Neural crest cell (in vitro differentiated cells): ENCODE measurements at regions not wholly inside any gene's neighbourhood (a gene's known extent, or its start where the extent isn't known, plus 50 kb on each side); places are given as distances from the start of the nearest gene placed in this dataset.

Source experiments
- DNase-seq: peaks from one replicate; pipeline ENCODE4 v3.0.0; 2021; ENCODE audit warnings: low read depth, mixed read lengths, low spot score
- H3K27ac Mint-ChIP-seq: one replicate; pipeline ENCODE4 v1.8.0; 2021; ENCODE audit warnings: mild to moderate bottlenecking, mixed read lengths; ENCODE audit not compliant: unreplicated experiment
- H3K27me3 Mint-ChIP-seq: 2 replicates; pipeline ENCODE4 v1.8.0; 2021; ENCODE audit warnings: low read depth, mild to moderate bottlenecking, mixed read lengths
- H3K36me3 Mint-ChIP-seq: 2 replicates; pipeline ENCODE4 v1.8.0; 2021; ENCODE audit warnings: low read depth, mild to moderate bottlenecking, mixed read lengths
- H3K4me1 Mint-ChIP-seq: 2 replicates; pipeline ENCODE4 v1.8.0; 2021; ENCODE audit warnings: mixed read lengths
- H3K4me3 Mint-ChIP-seq: one replicate; pipeline ENCODE4 v1.8.0; 2021; ENCODE audit warnings: mild to moderate bottlenecking, mixed read lengths
- H3K9me3 Mint-ChIP-seq: 2 replicates; pipeline ENCODE4 v1.8.0; 2021; ENCODE audit warnings: mixed read lengths
- CTCF ChIP-seq: fragments of 200-600 bp; sonication (generic); conservative IDR thresholded peaks from 2 replicates; pipeline ENCODE4 v1.5.0; 2021; ENCODE audit warnings: antibody characterized with exemption, mild to moderate bottlenecking

GRCh38 chr1:221166559-221167318, 287.5 kb downstream of the HLX start:
- Mint-ChIP-seq H3K27me3 (peaks cover under 1% of the 10 kb centered on the region), H3K4me1 (peaks cover 8% of the 10 kb centered on the region), H3K36me3 (no peaks in the 10 kb centered on the region), H3K27ac (no peak overlapping the region), H3K9me3 (peaks cover 4% of the 10 kb centered on the region), H3K4me3 (no peak overlapping the region)
- TF ChIP-seq CTCF, result no peak
- no peak for DNase-seq

GRCh38 chr1:221169447-221169889, 290.2 kb downstream of the HLX start:
- H3K4me3 Mint-ChIP-seq, result no peak overlapping the region

GRCh38 chr1:221170171-221170570, 290.9 kb downstream of the HLX start:
- H3K27me3 Mint-ChIP-seq, result peaks cover 3% of the 10 kb centered on the region
- H3K27ac Mint-ChIP-seq, result no peak overlapping the region
- TF ChIP-seq CTCF, result no peak
- DNase-seq, result no peak
- no peaks in the 10 kb centered on the region for H3K36me3 Mint-ChIP-seq
- no peak overlapping the region for H3K4me3 Mint-ChIP-seq
- H3K4me1 Mint-ChIP-seq, result peaks cover 15% of the 10 kb centered on the region
- peaks cover 3% of the 10 kb centered on the region for H3K9me3 Mint-ChIP-seq

More at GRCh38 chr1:221169447-221169889, 290.2 kb downstream of the HLX start:
- Mint-ChIP-seq H3K9me3 (peaks cover 3% of the 10 kb centered on the region), H3K27ac (no peak overlapping the region), H3K4me1 (peaks cover 9% of the 10 kb centered on the region), H3K27me3 (peaks cover 3% of the 10 kb centered on the region), H3K36me3 (no peaks in the 10 kb centered on the region)
- TF ChIP-seq CTCF, result no peak
- DNase-seq, result no peak

- H3K27me3 Mint-ChIP-seq, result peaks cover 3% of the 10 kb centered on the region
- H3K4me1 Mint-ChIP-seq, result peaks cover 15% of the 10 kb centered on the region
- H3K4me3 Mint-ChIP-seq, result no peak overlapping the region
- no peaks in the 10 kb centered on the region for H3K36me3 Mint-ChIP-seq
- no peak for DNase-seq
- TF ChIP-seq CTCF, result no peak
- peaks cover 3% of the 10 kb centered on the region for H3K9me3 Mint-ChIP-seq
- H3K27ac Mint-ChIP-seq, result no peak overlapping the region
Observed at GRCh38 chr1:221171768-221172167, 292.5 kb downstream of the HLX start.

- Mint-ChIP-seq H3K27me3 (peaks cover 4% of the 10 kb centered on the region), H3K9me3 (peaks cover 3% of the 10 kb centered on the region), H3K4me3 (no peak overlapping the region), H3K27ac (no peak overlapping the region), H3K36me3 (no peaks in the 10 kb centered on the region), H3K4me1 (peaks cover 15% of the 10 kb centered on the region)
- no peak for DNase-seq
- no peak for TF ChIP-seq CTCF
Observed at GRCh38 chr1:221172841-221173240, 293.6 kb downstream of the HLX start.
